DOHH2 (cell line): ENCODE measurements at regions not wholly inside any gene's neighbourhood (a gene's known extent, or its start where the extent isn't known, plus 50 kb on each side); places are given as distances from the start of the nearest gene placed in this dataset.

Experiments
- H3F3A ChIP-seq: fragments of 200-600 bp; sonication (generic), shearing (Covaris generic); 2 replicates; pipeline ENCODE4 v1.6.0; 2016; ENCODE audit warnings: antibody characterized with exemption, mild to moderate bottlenecking; ENCODE audit not compliant: control insufficient read depth, insufficient read depth
- H3K27ac ChIP-seq: fragments of 200-600 bp; sonication (generic); 2 replicates; pipeline ENCODE4 v1.5.1; 2014; ENCODE audit warnings: low read depth, mild to moderate bottlenecking, low read length, moderate library complexity
- H3K27me3 ChIP-seq: fragments of 200-600 bp; sonication (generic); 2 replicates; pipeline ENCODE4 v1.6.1; 2014; ENCODE audit warnings: mild to moderate bottlenecking, low read length, mixed read lengths; ENCODE audit not compliant: control insufficient read depth
- H3K36me3 ChIP-seq: fragments of 200-600 bp; sonication (generic); 2 replicates; pipeline ENCODE4 v1.6.1; 2014; ENCODE audit warnings: mild to moderate bottlenecking, low read length, moderate library complexity, mixed read lengths; ENCODE audit not compliant: control insufficient read depth
- H3K4me1 ChIP-seq: fragments of 200-600 bp; sonication (generic); 2 replicates; pipeline ENCODE4 v1.6.1; 2014; ENCODE audit warnings: mild to moderate bottlenecking, low read length, mixed read lengths; ENCODE audit not compliant: control insufficient read depth
- H3K4me2 ChIP-seq: fragments of 200-600 bp; sonication (generic); 2 replicates; pipeline ENCODE4 v1.6.0; 2014; ENCODE audit warnings: mild to moderate bottlenecking, low read length, moderate library complexity
- H3K4me3 ChIP-seq: fragments of 200-600 bp; sonication (generic); 2 replicates; pipeline ENCODE4 v1.5.1; 2014; ENCODE audit warnings: mild to moderate bottlenecking, low read length, mixed read lengths
- H3K79me2 ChIP-seq: fragments of 200-600 bp; sonication (generic); 2 replicates; pipeline ENCODE4 v1.6.1; 2014; ENCODE audit warnings: mild to moderate bottlenecking, low read length, mixed read lengths; ENCODE audit not compliant: control insufficient read depth
- H3K9me2 ChIP-seq: fragments of 200-600 bp; sonication (generic); replicated peaks from 2 replicates; pipeline ENCODE4 v1.6.1; 2014; ENCODE audit warnings: mild to moderate bottlenecking, low read length, mixed read lengths; ENCODE audit not compliant: control insufficient read depth
- H3K9me3 ChIP-seq: fragments of 200-600 bp; sonication (generic); 2 replicates; pipeline ENCODE4 v1.6.1; 2014; ENCODE audit warnings: antibody characterized with exemption, low read length, mixed read lengths; ENCODE audit not compliant: control insufficient read depth, insufficient read depth
- H4K20me1 ChIP-seq: fragments of 200-600 bp; sonication (generic); 2 replicates; pipeline ENCODE4 v1.6.0; 2014; ENCODE audit warnings: low read depth, mild to moderate bottlenecking, antibody characterized with exemption, low read length, moderate library complexity; ENCODE audit not compliant: control insufficient read depth, insufficient read depth
- CTCF ChIP-seq: fragments of 200-600 bp; sonication (generic); IDR thresholded peaks from one replicate; pipeline ENCODE4 v1.5.1; 2014; ENCODE audit warnings: antibody characterized with exemption, mild to moderate bottlenecking, low read depth, low read length; ENCODE audit not compliant: poor library complexity, severe bottlenecking
- EZH2phosphoT487 ChIP-seq: fragments of 200-600 bp; sonication (generic); IDR thresholded peaks from 2 replicates; pipeline ENCODE4 v1.6.1; 2017; ENCODE audit warnings: borderline replicate concordance, mild to moderate bottlenecking, antibody characterized with exemption, low read length, moderate library complexity, mixed read lengths

GRCh38 chr6:86595641-86596040 lies 341.7 kb upstream of the HTR1E start:
- Histone ChIP-seq H3K79me2 (no peaks in the 10 kb centered on the region), H3K4me1 (no peaks in the 10 kb centered on the region), H3K9me2 (no peaks in the 10 kb centered on the region), H3K36me3 (no peaks in the 10 kb centered on the region), H3K9me3 (no peaks in the 10 kb centered on the region), H3K4me2 (no peak overlapping the region), H3K27me3 (no peaks in the 10 kb centered on the region), H3K27ac (no peak overlapping the region), H4K20me1 (no peaks in the 10 kb centered on the region), H3F3A (no peaks in the 10 kb centered on the region), H3K4me3 (no peak overlapping the region)
- no peak for TF ChIP-seq CTCF
- TF ChIP-seq EZH2phosphoT487 = no peak

GRCh38 chr6:86586195-86586594 lies 351.1 kb upstream of the HTR1E start:
- peaks cover 8% of the 10 kb centered on the region for H3K4me1 ChIP-seq
- H4K20me1 ChIP-seq = no peaks in the 10 kb centered on the region
- no peaks in the 10 kb centered on the region for H3K79me2 ChIP-seq
- no peak overlapping the region for H3K4me3 ChIP-seq
- TF ChIP-seq CTCF = no peak
- no peak for TF ChIP-seq EZH2phosphoT487
- H3K4me2 ChIP-seq = no peak overlapping the region
- H3K27ac ChIP-seq = no peak overlapping the region
- H3K9me2 ChIP-seq = no peaks in the 10 kb centered on the region
- peaks cover 6% of the 10 kb centered on the region; the same call in 1 of the 2 replicates for H3K9me3 ChIP-seq
- H3K36me3 ChIP-seq = no peaks in the 10 kb centered on the region
- H3F3A ChIP-seq = no peaks in the 10 kb centered on the region
- H3K27me3 ChIP-seq = no peaks in the 10 kb centered on the region

GRCh38 chr6:86581833-86582232 lies 355.5 kb upstream of the HTR1E start:
- Histone ChIP-seq H3K4me1 (no peaks in the 10 kb centered on the region), H3F3A (no peaks in the 10 kb centered on the region), H4K20me1 (no peaks in the 10 kb centered on the region), H3K4me2 (no peak overlapping the region), H3K9me2 (no peaks in the 10 kb centered on the region), H3K4me3 (no peak overlapping the region), H3K27me3 (no peaks in the 10 kb centered on the region), H3K27ac (no peak overlapping the region), H3K36me3 (no peaks in the 10 kb centered on the region), H3K9me3 (peaks cover 6% of the 10 kb centered on the region; the same call in 1 of the 2 replicates), H3K79me2 (no peaks in the 10 kb centered on the region)
- TF ChIP-seq EZH2phosphoT487 (no peak), CTCF (no peak)

- H3K9me3 ChIP-seq = no peaks in the 10 kb centered on the region
- H3K9me2 ChIP-seq = no peaks in the 10 kb centered on the region
- H3K36me3 ChIP-seq = no peaks in the 10 kb centered on the region
- H3K4me1 ChIP-seq = no peaks in the 10 kb centered on the region
- H4K20me1 ChIP-seq = no peaks in the 10 kb centered on the region
- no peaks in the 10 kb centered on the region for H3K79me2 ChIP-seq
- H3K4me2 ChIP-seq = no peak overlapping the region
- TF ChIP-seq CTCF (no peak), EZH2phosphoT487 (no peak)
- H3K27me3 ChIP-seq = no peaks in the 10 kb centered on the region
- no peaks in the 10 kb centered on the region for H3F3A ChIP-seq
- no peak overlapping the region for H3K27ac ChIP-seq
- no peak overlapping the region for H3K4me3 ChIP-seq
These were observed 374.1 kb upstream of the HTR1E start for GRCh38 chr6:86563197-86563596.
